ENCODE measurements at regions not wholly inside any gene's neighbourhood (a gene's known extent, or its start where the extent isn't known, plus 50 kb on each side); places are given as distances from the start of the nearest gene placed in this dataset.

GRCh38 chr13:112003941-112004340 lies 63.0 kb upstream of the SOX1 start:
- peaks cover 14% of the 10 kb centered on the region for H3K9me3 Mint-ChIP-seq (ENCODE audit: unreplicated experiment)
- TF ChIP-seq CTCF (IDR thresholded peaks at IDR 0.05): no peak
- DNase-seq (ENCODE audit: extremely low spot score, unreplicated experiment): no peak
- H3K4me3 Mint-ChIP-seq (ENCODE audit: unreplicated experiment): no peak overlapping the region
- H3K27ac Mint-ChIP-seq (ENCODE audit: unreplicated experiment): no peak overlapping the region
- no peaks in the 10 kb centered on the region for H3K36me3 Mint-ChIP-seq (ENCODE audit: unreplicated experiment)
- no peaks in the 10 kb centered on the region for H3K4me1 Mint-ChIP-seq (ENCODE audit: unreplicated experiment)
- H3K27me3 Mint-ChIP-seq (ENCODE audit: unreplicated experiment): no peaks in the 10 kb centered on the region

- Mint-ChIP-seq H3K4me1 (ENCODE audit: unreplicated experiment) (no peaks in the 10 kb centered on the region), H3K27ac (ENCODE audit: unreplicated experiment) (no peak overlapping the region), H3K36me3 (ENCODE audit: unreplicated experiment) (no peaks in the 10 kb centered on the region), H3K4me3 (ENCODE audit: unreplicated experiment) (no peak overlapping the region), H3K27me3 (ENCODE audit: unreplicated experiment) (no peaks in the 10 kb centered on the region), H3K9me3 (ENCODE audit: unreplicated experiment) (peaks cover 19% of the 10 kb centered on the region)
- DNase-seq (ENCODE audit: extremely low spot score, unreplicated experiment): no peak
- no peak for TF ChIP-seq CTCF (IDR thresholded peaks at IDR 0.05)
Measured at GRCh38 chr13:112005925-112006324, 61.0 kb upstream of the SOX1 start.

GRCh38 chr13:112007191-112007590 lies 59.8 kb upstream of the SOX1 start:
- Mint-ChIP-seq H3K36me3 (ENCODE audit: unreplicated experiment) (no peaks in the 10 kb centered on the region), H3K27ac (ENCODE audit: unreplicated experiment) (no peak overlapping the region), H3K9me3 (ENCODE audit: unreplicated experiment) (peaks cover 19% of the 10 kb centered on the region), H3K4me1 (ENCODE audit: unreplicated experiment) (no peaks in the 10 kb centered on the region), H3K27me3 (ENCODE audit: unreplicated experiment) (no peaks in the 10 kb centered on the region), H3K4me3 (ENCODE audit: unreplicated experiment) (no peak overlapping the region)
- no peak for TF ChIP-seq CTCF (IDR thresholded peaks at IDR 0.05)
- no peak for DNase-seq (ENCODE audit: extremely low spot score, unreplicated experiment)

- H3K27ac Mint-ChIP-seq (ENCODE audit: unreplicated experiment): no peak overlapping the region
- peaks cover 27% of the 10 kb centered on the region for H3K9me3 Mint-ChIP-seq (ENCODE audit: unreplicated experiment)
- H3K4me1 Mint-ChIP-seq (ENCODE audit: unreplicated experiment): no peaks in the 10 kb centered on the region
- TF ChIP-seq CTCF (IDR thresholded peaks at IDR 0.05): no peak
- no peaks in the 10 kb centered on the region for H3K36me3 Mint-ChIP-seq (ENCODE audit: unreplicated experiment)
- DNase-seq (ENCODE audit: extremely low spot score, unreplicated experiment): no peak
- no peak overlapping the region for H3K4me3 Mint-ChIP-seq (ENCODE audit: unreplicated experiment)
- no peaks in the 10 kb centered on the region for H3K27me3 Mint-ChIP-seq (ENCODE audit: unreplicated experiment)
Measured at GRCh38 chr13:112010714-112011113, 56.2 kb upstream of the SOX1 start.

GRCh38 chr13:112012016-112012704 lies 54.8 kb upstream of the SOX1 start:
- Mint-ChIP-seq H3K9me3 (ENCODE audit: unreplicated experiment) (peaks cover 20% of the 10 kb centered on the region), H3K27ac (ENCODE audit: unreplicated experiment) (no peak overlapping the region), H3K4me1 (ENCODE audit: unreplicated experiment) (no peaks in the 10 kb centered on the region), H3K27me3 (ENCODE audit: unreplicated experiment) (no peaks in the 10 kb centered on the region), H3K4me3 (ENCODE audit: unreplicated experiment) (no peak overlapping the region), H3K36me3 (ENCODE audit: unreplicated experiment) (no peaks in the 10 kb centered on the region)
- no peak for DNase-seq (ENCODE audit: extremely low spot score, unreplicated experiment)
- no peak for TF ChIP-seq CTCF (IDR thresholded peaks at IDR 0.05)

All from osteocyte (in vitro differentiated cells).